Astrocyte of the spinal cord (primary cell): ENCODE measurements at regions not wholly inside any gene's neighbourhood (a gene's known extent, or its start where the extent isn't known, plus 50 kb on each side); places are given as distances from the start of the nearest gene placed in this dataset.
"Not testable (repeated sequence)": the region's sequence is repeated elsewhere in the genome, so short reads cannot be mapped to it uniquely, and the experiment has no call there.

Experiments
- DNase-seq: peaks from one replicate; pipeline ENCODE4 v3.0.0; 2011; ENCODE audit warnings: low read depth, low spot score
- H3K4me3 ChIP-seq: 2 replicates; pipeline ENCODE4 v1.5.1; 2011; ENCODE audit warnings: low read depth, mild to moderate bottlenecking, low read length, moderate library complexity
- in situ Hi-C: cut with HindIII; loops from 2 replicates; pipeline ENCODE4 v1.10.0; 2017; ENCODE audit warnings: low sequenced_read_pairs
- TF ChIP-seq, protein P1 (sequence below): IDR thresholded peaks from 2 replicates; pipeline ENCODE4 v1.5.1; 2012; ENCODE audit warnings: low read depth, mild to moderate bottlenecking, low read length, inconsistent platforms

DNA sequence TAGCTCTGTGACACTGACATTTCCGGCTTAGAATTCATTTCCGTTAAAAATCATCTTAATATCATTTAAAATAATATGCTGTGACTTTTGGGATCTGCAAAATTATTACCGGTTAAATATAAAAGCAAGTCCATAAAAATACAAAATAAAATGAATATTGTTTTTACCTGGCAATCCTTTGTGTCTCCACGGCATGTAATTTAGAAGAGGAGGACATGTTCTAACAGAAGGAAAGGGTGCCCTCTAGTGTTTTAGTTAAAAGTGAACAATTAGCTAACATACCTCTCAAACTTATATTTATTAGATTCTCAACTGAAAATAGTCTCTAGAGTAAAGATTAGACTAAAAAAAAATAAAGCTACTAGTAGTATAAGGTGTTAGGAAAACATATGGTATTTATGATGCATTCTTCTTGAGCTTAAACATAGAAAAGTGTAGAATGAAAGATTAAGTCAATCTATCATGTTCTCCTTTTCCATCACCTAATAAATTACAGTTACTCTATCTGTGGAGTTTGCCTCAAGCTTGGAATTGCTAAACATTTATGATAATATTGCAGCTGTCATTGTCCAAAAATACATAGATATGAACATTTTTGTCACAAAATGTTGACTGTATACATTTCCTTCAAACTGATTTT lies 676.7 kb upstream of the SPRY2 start:
- TF ChIP-seq, protein P1, sequence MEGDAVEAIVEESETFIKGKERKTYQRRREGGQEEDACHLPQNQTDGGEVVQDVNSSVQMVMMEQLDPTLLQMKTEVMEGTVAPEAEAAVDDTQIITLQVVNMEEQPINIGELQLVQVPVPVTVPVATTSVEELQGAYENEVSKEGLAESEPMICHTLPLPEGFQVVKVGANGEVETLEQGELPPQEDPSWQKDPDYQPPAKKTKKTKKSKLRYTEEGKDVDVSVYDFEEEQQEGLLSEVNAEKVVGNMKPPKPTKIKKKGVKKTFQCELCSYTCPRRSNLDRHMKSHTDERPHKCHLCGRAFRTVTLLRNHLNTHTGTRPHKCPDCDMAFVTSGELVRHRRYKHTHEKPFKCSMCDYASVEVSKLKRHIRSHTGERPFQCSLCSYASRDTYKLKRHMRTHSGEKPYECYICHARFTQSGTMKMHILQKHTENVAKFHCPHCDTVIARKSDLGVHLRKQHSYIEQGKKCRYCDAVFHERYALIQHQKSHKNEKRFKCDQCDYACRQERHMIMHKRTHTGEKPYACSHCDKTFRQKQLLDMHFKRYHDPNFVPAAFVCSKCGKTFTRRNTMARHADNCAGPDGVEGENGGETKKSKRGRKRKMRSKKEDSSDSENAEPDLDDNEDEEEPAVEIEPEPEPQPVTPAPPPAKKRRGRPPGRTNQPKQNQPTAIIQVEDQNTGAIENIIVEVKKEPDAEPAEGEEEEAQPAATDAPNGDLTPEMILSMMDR, result peak; percentile 44
- peak; percentile 59 for DNase-seq
- no peak overlapping the region for H3K4me3 ChIP-seq
- in situ Hi-C loops, result no loop called here

DNA sequence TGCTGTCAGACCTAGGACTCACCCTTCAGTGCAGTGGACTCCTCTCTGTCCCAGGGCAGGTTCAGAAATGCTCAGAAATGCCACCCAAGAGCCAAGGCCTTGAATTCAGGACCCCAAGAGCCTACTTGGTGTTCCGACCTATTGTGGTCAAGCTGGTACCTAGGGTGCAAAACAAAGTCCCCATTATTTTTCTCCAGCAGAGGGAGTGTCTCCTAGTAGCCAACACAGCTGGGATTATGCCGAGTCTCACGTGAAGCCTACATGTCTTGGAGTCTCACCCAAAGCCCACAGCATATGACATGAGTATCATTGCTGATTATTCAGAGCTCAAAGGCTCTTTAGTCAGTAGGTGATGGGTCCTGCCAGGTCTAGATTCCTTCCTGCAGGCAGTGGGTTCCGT lies 671.1 kb upstream of the SPRY2 start:
- no peak for DNase-seq
- TF ChIP-seq, protein P1, result no peak
- no peak overlapping the region for H3K4me3 ChIP-seq
- in situ Hi-C loops, result no loop called here

DNA sequence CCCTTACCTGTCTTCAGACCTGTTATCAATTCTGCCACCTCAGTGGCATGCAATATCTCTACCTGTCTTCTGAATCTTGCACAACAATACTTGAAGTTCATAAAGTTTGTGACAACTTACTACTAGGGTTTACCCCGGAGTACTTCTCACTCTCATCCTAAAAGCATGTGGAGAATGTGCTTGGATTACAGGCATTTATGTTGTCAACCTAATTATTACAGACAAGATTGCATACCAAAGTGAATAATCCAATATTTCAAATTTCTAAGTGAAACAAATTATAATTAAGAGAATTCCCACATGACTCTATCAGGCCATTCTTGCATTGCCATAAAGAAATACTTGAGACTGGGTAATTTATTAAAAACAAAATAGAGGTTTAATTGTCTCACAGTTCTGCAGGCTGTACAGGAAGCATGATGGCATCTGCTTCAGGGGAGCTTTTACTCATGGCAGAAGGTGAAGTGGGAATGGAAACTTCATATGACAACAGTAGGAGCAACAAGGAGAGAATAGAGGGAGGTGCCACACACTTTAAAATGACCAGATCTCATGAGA lies 661.0 kb upstream of the SPRY2 start:
- in situ Hi-C loops, result no loop called here
- TF ChIP-seq, protein P1, result no peak
- no peak overlapping the region for H3K4me3 ChIP-seq
- no peak for DNase-seq

DNA sequence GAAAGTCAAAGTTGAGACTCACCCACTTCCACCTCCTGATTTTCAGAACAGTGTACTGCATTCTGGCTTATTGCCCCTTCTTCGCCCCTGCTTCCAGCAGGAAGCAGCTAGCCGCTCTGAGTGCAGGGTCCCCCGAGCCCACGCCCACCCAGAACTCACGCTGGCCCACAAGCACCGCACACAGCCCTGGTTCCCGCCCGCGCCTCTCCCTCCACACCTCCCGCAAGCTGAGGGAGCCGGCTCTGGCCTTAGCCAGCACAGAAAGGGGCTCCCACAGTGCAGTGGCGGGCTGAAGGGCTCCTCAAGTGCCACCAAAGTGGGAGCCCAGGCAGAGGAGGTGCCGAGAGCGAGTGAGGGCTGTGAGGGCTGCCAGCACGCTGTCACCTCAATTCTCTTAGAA lies 657.7 kb upstream of the SPRY2 start:
- in situ Hi-C loops, H3K4me3 ChIP-seq, DNase-seq: not testable (repeated sequence)

DNA sequence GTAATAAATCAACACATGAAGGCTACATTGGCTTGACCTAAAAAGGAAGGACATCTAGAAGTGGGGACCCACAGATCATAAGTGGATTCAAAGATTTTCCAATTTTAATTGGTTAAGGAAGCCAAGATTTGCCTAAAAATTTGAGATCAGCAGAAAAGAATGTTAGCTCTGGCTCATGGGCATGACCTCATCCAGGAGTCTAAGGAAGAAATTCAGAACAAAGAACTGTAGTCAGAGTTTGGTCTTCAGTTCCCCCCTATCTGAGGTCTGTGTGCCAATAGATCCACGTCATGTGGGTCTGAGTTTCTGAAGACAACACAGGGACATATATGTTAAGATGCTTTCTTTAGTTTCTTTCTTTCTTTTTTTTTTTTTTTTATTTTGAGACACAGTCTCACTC lies 648.8 kb upstream of the SPRY2 start:
- H3K4me3 ChIP-seq, result no peak overlapping the region
- no peak for DNase-seq
- TF ChIP-seq, protein P1, result no peak
- in situ Hi-C loops, result no loop called here

DNA sequence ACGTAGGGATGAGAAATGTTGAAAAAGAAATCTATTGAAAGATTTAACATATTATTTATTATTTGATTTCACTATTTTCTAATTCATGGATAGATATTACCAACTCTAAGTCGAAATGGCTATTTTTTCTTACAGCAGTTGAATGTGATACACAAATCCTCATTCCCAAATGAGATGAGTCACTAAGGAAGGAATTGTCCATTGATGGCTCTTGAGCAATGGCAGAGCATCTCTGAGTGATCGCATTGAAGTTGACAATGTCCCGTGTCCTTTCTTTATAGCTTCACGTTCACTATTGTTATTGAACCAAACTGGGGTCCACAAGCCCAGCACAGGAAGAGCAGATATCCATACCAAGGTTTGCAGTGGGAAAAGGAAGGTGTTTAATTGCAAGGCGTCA lies 648.3 kb upstream of the SPRY2 start:
- H3K4me3 ChIP-seq, result no peak overlapping the region
- TF ChIP-seq, protein P1, result no peak
- in situ Hi-C loops, result no loop called here
- no peak for DNase-seq

DNA sequence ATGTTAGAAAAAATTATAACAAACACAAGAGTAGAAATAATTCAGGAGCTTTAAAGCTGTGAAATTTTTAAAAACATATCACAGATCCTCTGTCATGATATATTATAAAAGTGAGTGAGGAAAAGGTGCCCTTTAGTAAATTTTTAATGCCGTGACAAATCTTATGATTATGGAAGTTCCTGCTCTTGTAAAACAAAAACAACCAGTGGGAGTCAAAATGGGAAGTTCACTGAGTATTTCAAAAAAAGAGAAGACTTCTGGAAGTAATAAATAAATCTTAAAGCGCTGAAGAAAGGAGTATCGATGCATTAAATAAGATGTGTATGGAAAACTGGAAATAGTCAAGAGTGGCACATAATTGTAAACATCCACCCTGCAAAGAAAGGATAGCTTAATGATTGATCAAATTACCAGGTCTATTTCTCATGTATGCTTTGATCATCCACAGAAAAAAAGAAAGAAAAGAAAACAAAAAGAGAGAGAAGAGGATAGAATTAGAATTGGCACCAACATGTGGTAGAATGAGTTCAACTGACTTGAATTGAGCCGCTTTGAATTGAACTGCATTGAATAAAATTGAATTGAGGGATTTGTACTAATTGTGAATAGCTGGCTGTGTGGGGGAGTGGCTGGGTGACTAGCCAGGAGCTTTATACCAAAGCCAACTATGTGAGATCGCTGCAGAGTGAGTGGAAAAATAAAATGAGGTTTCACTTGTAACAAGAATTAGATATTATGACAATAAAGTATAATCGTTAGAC lies 647.6 kb upstream of the SPRY2 start:
- DNase-seq, result no peak
- in situ Hi-C loops, result no loop called here
- TF ChIP-seq, protein P1, result no peak
- no peak overlapping the region for H3K4me3 ChIP-seq
